ENCODE measurements at regions not wholly inside any gene's neighbourhood (a gene's known extent, or its start where the extent isn't known, plus 50 kb on each side); places are given as distances from the start of the nearest gene placed in this dataset.
"Not testable (repeated sequence)": the region's sequence is repeated elsewhere in the genome, so short reads cannot be mapped to it uniquely, and the experiment has no call there.

DNA sequence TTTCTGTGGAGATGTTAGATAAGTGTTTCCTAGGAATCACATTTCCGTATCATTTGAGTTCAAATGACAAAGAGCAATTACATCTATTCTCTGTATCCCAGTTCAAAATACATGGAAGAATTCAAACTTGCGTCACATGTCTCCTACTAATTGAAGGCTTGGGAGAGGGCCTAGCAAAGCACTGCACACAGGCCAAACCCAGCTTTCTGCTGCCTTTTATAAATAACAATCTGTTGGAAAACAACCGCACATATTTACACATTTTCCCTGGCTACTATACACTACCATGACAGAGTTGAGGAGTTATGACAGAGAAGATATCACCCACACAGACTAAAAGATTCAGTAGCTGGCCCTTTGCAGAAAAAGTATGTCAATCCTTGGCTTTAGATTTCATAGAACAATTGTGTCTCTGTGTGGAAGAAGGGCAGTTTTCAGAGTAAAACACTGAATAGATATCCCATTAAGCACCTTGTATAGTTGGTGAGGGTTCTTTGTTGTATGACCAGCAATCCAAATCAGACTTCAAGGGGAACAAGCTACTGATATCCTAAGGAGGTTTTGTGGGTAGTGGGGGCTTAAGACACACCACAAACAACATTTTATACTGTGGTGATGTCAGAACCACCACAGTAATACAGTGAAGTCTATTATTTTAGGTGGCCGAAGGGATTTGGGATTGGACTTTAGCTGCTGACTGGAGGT, 861.3 kb downstream of the CCDC85A start:
- no peak for FAIRE-seq

DNA sequence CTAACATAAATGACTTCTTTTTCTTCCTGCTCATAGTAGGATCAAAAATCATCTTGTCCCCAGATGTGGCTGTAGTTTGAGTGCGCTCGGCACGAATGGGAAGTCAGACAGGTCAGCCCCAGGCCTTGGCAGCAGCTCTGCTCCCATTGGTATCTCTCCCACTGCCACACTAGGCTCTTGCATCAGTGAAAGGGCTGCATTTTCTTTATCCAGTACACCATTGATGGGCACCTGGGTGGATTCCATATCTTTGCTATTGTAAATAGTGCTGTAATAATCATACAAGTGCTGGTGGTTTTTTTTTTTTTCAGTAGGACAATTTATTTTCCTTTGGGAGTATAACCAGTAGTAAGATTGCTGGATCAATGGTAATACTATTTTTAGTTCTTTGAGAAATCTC, 865.5 kb downstream of the CCDC85A start:
- no peak for FAIRE-seq

DNA sequence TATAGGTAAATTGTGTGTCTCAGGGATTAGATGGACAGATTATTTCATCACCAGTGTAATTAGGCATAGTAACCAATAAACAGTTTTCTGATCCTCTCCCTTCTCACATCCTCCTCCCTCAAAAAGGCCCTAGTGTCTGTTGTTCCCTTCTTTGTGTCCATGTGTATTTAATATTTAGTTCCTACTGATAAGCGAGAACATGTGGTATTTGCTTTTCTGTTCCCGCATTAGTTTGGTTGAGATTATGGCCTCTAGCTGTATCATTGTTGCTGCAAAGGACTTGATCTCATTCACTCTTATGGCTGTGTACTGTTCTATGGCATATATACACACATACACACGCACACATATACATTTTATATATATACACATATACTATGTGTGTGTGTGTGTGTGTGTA, 866.2 kb downstream of the CCDC85A start:
- no peak for FAIRE-seq

DNA sequence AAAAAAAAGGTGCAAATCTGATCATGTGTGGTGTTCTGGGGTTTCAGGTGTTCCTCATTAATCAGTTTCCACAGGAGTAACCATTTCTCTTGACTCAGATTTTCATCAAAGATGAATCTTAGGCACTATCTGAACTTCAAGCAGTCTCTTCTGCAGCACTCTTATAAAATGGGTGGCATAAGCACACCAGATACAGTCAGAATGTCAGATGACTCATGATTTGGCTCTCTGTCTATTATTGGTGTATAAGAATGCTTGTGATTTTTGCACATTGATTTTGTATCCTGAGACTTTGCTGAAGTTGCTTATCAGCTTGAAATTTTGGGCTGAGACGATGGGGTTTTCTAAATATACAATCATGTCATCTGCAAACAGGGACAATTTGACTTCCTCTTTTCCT, 882.5 kb downstream of the CCDC85A start:
- not testable (repeated sequence) for FAIRE-seq

DNA sequence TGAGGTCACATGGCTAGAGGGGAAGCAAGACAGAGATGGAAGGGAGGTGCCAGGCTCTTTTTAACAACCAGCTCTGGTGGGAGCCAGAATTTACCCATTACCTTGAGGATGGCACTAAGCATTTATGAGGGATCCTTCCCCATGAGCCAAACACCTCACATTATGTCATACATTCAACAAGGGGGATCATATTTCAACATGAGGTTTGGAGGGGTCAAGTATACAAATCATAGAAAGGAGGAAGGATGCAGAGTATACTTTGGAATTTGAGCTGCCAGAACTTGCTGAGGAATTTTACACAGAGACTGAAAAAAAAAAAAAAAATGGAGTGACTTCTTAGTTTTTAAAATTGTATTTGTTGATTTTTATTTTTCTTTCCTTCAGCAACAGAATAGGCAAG, 891.4 kb downstream of the CCDC85A start:
- no peak for FAIRE-seq

DNA sequence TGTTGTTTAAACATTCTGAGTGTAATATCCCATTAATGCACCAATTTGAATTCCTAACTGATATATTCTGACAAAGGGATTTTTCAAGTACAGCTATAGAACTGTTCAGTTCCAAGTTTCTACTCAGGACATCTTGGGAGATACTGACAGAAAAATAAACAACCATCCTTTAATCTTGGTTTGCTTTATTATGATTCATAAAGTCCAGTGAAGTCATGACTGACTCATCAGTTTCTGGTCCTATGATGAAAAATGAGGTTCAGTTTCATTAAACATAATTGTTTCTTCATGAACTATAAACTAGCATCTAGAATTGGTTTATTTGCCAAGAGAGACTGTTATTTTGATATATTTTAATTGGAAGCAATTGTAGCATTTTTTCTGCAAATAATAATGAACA, 896.2 kb downstream of the CCDC85A start:
- no peak for FAIRE-seq

DNA sequence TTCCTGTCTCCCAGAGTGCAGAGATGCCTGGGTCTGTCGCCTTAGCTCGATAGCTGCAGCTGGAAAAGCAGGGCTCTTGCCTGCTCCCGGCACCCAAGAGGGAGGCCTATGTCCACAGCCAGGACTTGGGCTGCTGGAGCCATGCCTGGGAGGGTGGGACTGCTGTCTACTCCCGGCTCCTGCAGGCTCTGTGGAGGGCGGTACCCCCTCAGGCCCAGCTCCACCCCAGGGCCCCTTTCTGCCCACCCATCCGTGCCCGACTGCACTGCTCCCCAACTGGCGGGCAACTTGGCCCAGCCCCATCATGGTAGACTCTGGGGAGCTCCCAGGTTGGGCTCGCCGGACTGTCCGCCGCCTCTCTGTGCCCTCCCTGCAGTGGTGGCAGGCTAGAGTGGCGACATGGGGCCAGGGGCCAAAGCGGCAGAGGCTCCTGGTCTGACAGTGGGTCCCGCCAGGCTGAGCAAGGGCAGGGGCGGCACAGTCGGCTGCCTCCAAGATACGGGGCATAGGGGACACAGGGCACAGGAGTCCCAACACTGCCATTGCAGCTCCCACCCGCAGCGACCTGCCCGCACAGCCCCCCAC, 901.0 kb downstream of the CCDC85A start:
- no peak for FAIRE-seq

DNA sequence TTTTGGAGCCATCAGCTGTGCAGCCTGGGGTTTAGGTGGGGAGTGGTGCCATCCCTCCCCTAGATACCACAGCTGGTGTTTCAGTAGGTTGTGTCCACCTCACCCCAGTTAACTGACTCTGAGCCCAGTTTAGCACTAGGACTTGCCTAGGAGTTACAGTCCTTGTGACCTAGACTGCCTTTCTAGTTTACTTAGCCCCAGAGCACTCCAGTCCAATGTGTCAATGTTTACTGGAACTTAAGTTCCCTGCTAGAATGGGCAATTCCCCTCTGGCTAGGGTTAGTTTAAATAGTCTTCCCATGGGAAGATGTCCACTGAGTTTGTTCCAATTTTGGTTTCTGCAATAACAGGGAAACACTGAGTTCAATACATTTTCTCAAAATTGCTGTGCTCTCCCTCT, 909.2 kb downstream of the CCDC85A start:
- no peak for FAIRE-seq

DNA sequence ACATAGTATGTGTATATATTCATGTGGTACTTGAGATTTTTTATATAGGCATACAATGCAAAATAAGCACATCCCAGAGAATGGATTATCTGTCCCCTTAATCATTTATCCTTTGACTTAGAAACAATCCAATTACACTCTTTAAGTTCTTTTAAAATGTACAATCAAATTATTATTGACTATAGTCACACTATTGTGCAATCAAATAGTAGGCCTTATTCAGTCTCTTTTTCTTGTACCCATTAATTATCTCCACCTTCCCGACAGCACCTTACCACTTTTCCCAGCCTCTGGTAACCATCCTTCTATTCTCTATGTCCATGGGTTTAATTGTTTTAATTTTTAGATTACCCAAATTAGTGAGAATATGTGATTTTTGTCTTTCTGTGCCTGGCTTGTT, 914.1 kb downstream of the CCDC85A start:
- FAIRE-seq: no peak

DNA sequence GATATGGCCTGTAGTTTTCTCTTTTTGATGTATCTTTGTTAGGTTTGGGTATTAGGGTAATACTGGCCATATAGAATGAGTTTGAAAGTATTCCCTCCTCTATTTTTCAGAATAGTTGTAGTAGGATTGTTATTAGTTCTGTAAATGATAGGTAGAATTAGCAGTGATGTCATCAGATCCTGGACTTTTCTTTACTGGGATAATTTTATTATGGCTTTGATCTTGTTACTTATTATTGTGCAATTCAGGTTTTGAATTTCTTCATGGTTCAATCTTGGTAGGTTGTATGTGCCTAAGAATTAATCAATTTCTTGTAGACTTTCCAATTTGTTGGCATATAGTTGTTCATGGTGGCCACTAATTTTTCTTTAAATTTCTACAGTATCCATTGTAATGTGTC, 916.6 kb downstream of the CCDC85A start:
- FAIRE-seq: no peak

DNA sequence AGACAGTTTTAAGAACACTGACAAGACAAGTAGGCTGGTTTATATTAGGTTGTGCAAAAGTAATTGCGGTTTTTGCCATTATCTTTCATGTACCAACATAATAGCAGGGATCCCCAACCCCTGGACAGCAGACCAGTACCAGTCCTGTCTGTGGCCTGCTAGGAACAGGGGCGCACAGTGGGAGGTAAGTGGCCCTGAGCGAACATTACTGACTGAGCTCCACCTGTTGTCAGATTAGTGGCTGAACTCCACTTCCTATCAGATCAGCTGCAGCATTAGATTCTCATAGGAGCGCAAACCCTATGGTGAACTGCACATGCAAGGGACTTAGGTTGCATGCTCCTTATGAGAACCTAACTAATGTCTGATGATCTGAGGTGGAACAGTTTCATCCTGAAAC, 921.9 kb downstream of the CCDC85A start:
- FAIRE-seq: no peak

DNA sequence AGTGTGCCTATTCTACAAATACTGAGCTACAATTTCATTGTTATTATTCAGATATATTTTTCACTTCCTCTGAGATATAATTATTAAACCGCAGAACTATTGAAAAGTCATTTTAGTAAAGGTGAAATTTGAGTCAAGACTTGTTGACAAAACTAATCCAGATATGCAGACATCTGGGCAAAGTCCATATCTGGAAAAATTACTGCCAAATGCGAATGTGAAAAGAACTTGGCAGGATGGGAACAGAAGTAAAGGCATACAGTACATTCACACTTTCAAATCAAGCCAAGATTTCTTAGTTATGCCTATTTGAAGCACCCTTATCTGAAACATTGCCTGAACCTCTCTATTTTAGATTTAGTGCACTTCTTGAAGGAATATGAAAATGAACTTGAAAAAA, 923.6 kb downstream of the CCDC85A start:
- no peak for FAIRE-seq

DNA sequence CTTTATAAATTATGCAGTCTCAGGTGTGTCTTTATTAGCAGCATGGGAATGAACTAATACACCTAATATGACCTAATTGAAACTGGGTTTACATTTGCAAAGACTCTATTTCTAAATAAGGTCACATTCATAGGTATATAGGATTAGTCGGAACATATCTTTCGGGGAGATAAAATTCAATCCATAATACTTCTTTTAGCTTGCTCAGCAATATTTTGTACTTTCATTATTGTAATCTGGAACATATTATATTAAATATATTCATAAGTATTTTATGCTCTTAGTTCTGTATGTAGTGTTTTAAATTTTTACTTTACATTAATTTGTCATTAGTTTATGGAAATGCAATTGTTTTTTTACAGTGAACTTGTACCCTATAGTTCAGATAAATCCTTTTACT, 927.7 kb downstream of the CCDC85A start:
- no peak for FAIRE-seq

DNA sequence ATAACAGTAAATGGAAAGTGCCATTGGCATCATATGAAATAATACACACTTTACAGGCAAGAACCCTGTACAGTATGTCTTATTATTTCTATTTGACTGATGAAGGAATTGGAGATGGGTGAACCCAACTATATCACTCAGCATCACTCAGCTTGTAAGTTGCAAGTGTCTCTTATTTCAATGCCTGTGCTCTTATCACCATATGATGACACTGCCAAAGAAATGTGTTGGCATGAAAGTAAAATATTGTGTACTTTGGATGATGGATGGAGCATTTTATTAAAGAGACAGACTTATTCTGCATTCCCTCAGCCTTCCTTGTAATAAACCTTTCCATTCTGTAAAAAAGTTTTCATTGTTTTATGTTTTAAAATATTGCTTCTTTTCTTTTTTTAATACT, 927.5 kb upstream of the VRK2 start:
- FAIRE-seq: no peak

DNA sequence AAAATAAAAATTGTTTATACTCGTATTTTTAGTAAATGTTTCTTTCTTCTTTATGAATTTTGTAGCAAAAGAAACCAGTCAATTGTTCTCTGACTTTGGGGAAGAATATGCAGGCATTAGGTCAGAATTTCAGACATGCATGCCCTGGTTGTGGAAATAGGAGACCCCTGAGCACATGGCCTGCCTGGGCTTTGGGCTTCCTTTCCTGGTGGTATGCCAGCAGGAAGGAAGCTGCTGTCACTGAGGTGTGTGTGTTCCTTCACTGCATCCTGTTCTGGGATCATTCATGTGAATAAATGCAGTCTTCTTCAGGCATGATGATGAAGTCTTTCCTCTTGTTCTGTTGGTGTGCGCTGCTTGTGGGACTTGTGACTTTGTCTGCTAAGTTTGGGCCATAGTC, 920.2 kb upstream of the VRK2 start:
- no peak for FAIRE-seq

DNA sequence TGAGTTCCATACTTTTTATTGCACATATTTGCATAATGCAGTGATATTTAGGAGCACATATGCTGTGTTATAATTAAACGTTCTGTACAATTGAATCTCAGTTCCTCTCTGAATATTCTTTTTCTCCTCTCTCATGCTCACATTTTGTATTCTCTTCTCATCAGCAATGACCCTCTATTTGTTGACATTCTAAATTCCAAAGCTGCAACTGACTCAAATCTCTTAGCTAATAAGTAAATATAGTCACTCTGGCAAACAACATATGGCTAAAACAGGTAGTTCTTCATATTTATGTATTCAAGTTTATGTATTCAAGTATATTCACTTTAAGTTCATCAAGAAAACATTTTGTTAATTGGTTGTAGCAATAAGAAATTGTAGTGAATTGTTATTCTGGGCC, 907.4 kb upstream of the VRK2 start:
- no peak for FAIRE-seq

DNA sequence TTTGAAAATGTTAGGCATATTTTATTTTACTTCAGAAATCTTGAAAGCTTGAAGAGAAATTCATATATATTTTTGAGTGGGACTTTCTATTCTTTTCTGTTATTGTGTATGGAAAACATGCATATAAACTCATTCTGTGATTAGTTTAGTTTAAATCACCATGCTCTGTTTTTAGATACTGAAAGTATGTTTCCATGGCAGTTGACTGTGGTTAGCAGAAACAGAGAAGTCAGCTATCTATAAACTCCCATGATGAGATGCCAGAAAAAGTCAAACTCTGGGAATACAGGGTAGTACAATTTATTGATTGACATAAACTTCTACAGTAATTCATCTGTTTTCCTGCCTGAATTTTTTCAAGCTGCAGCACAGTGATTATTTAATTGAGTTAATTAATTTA, 905.3 kb upstream of the VRK2 start:
- FAIRE-seq: no peak

DNA sequence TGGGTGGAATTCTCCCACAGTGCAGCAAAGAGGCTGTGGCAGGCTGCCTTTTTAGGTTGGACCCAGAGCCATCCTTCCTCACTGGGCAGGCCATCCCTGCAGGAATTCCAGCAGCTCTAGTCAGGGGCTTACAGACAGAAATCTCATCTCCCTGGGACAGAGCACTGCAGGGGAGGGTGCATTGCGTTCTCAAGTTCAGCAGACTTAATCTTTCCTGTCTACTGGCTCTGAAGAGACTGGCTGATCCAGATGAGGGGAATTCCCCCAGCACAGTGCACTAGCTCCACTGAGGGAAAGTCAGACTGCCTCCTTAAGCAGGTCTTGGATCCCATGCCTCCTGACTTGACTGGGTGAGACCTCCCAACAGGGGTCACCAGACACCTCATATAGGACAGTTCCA, 899.7 kb upstream of the VRK2 start:
- FAIRE-seq: no peak

DNA sequence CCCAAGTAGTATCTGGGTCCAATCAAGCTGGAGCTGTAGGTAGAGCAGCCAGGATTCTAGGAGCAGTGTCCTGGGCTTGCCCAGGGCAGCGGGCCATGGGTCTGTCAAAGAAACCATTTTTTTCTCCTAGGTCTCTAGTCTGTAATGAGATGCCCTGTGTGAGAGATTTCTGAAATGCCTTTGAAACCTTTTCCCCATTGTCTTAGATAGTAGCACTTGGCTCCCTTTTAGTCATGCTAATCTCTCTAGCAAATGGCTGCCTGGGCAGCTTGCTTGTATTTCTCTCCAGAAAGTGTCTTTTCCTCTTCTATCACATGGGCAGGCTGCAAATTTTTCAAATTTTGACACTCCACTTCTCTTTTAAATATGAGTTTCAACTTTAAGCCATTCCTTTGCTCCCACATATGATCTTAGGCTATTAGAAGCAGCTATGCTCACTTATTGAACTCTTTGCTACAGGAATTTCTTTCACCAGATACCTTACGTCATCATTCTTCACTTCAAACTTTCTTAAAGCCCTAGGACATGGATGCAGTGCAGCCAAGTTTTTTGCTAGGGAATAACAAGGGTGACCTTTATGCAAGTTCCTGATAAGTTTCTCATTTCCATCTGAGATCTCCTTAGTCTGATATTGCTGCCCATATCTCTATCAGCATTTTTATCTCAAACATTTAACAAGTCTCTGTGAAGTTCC, 890.2 kb upstream of the VRK2 start:
- FAIRE-seq: no peak

DNA sequence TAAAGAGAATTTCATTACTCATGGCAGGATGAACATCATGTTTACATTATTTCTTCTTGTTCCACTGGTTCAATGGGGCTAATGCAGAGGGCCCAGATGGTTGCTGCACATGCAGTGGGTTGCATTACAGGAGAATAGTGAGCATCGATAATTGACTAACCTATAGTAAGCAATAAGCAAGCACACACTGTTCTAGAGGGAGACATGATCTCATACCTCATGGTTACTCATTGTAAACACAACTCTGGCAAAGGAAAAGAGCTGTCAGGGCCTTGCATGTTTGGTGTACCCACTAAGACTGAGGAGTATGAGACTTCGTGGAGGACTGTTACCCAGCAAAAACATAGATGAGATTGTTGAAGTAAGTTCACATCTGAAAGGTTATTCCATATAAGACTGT, 885.6 kb upstream of the VRK2 start:
- FAIRE-seq: no peak

DNA sequence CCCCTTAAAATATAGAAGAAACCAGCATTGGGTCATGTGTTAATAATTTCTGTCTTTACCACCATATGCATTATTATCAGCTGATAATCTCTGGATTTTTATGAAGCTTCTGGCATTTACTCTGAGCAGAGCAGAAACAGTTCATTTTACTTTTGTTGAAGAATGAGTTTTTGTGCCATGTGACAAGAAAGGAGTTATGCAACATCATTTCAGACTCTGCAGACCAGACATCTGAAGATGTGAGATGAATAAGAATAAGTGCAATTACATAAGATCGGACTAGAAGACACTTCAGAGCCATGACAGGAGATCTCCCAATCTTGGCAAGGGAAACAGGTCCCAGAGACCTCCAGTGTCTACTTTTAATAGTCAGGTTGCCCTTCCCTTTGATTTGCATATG, 869.4 kb upstream of the VRK2 start:
- FAIRE-seq: no peak

DNA sequence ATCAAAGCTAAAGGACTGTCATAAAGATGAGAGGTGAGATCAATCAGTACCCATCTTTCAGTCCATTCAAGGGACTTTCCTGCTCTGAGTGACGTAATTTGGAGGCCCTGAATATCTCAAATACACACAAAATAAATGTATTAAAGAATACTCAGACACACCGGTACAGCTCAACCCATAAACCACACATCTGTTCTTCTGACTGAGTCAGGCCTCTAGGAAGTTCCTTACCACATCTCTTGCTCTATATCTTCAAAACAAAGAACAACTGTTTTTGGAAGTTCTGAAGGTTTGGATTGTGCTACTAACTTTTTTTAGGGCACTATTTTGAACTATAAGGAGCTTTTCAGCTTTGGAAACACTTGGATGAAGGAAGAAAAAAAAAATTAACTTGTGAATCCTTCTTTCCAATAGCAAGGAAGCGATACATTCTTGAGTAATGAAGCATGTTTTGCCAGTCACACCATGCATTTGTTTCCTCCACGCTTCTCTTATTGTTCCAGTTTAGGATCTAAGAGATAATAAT, 866.5 kb upstream of the VRK2 start:
- no peak for FAIRE-seq

DNA sequence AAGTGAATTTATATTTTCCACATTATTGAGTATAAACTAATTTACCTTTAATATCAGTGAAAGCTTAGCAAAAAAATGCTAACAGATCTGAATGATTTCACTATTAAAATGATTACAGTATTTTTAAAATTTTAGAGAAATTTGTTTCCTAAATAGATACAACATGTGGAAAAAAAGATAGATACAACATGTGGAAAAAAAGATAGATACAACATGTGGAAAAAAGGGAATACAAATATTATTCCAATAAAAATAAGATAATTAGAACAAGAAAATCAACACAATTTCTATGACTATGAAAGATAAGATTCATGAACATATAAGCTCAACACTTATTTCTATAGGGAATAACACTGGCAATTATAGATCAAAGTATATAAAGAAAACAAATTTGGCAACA, 865.9 kb upstream of the VRK2 start:
- FAIRE-seq: no peak

DNA sequence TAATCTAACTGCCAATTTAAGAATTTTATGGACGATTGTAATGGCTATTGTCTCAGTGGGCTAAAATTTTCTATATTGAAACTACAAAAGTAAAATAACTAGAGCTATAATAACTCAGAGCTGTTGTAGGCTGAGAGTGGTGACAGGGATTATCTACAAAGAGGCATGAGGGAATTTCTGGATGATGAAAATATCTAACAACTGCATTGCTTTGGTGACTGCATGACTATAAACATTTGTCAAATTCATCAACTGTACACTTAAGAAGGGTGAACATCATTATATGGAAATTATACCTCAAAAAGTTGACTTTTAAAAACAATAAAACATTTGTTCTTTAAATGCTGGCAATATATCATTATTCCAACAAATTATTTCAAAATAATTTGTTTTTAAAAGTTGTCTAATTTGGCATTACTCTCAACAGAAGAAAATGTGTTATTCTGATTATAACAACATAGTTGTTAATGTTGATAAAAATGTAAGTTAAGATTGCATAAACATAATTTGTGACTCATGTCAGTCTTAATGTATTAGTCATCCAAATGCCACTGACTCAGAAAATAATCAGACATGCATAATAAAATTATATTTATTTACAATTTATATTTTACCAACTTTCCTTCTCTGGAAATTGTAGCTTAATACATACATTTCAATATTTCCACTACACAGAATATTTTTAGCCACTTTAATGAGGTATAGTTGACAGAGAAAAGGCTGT, 865.1 kb upstream of the VRK2 start:
- FAIRE-seq: peak; percentile 36

Measured in TTC549 (cell line).